Neural cell (in vitro differentiated cells): ENCODE measurements at regions not wholly inside any gene's neighbourhood (a gene's known extent, or its start where the extent isn't known, plus 50 kb on each side); places are given as distances from the start of the nearest gene placed in this dataset.

Experiments used
- H2AFZ ChIP-seq: fragments of 200-600, 300-800 bp; sonication (generic), shearing (Covaris generic); 2 replicates; pipeline ENCODE4 v1.6.0; 2014; ENCODE audit warnings: low read depth, mild to moderate bottlenecking, antibody characterized with exemption, low read length, moderate library complexity
- H3F3A ChIP-seq: fragments of 200-600 bp; shearing (Covaris generic); 2 replicates; pipeline ENCODE4 v1.6.1; 2016; ENCODE audit warnings: mild to moderate bottlenecking, moderate library complexity, mixed read lengths, antibody characterized with exemption, low read length; ENCODE audit not compliant: insufficient read depth, poor library complexity, severe bottlenecking
- H3K27ac ChIP-seq: fragments of 200-600, 300-800 bp; sonication (generic), shearing (Covaris generic); 2 replicates; pipeline ENCODE4 v1.5.1; 2014; ENCODE audit warnings: mild to moderate bottlenecking, low read length, moderate library complexity
- H3K27me3 ChIP-seq: fragments of 300-800, 200-600 bp; sonication (generic), shearing (Covaris generic); 2 replicates; pipeline ENCODE4 v1.6.0; 2014; ENCODE audit warnings: mild to moderate bottlenecking, low read depth, low read length, moderate library complexity; ENCODE audit not compliant: insufficient read depth
- H3K36me3 ChIP-seq: fragments of 300-800, 200-600 bp; sonication (generic), shearing (Covaris generic); 2 replicates; pipeline ENCODE4 v1.5.1; 2014; ENCODE audit warnings: mild to moderate bottlenecking, antibody characterized with exemption, low read length, moderate library complexity; ENCODE audit not compliant: insufficient read depth
- H3K4me2 ChIP-seq: fragments of 300-800, 200-600 bp; sonication (generic), shearing (Covaris generic); 2 replicates; pipeline ENCODE4 v1.6.0; 2014; ENCODE audit warnings: mild to moderate bottlenecking, low read length
- H3K4me3 ChIP-seq: fragments of 300-800, 200-600 bp; sonication (generic), shearing (Covaris generic); 2 replicates; pipeline ENCODE4 v1.5.1; 2014; ENCODE audit warnings: mild to moderate bottlenecking, low read length, moderate library complexity
- H3K79me2 ChIP-seq: fragments of 200-600 bp; shearing (Covaris generic); replicated peaks from 2 replicates; pipeline ENCODE4 v1.6.0; 2014; ENCODE audit warnings: mild to moderate bottlenecking, low read length, moderate library complexity; ENCODE audit not compliant: insufficient read depth
- H3K9ac ChIP-seq: fragments of 300-800, 200-600 bp; sonication (generic), shearing (Covaris generic); 2 replicates; pipeline ENCODE4 v1.6.1; 2016; ENCODE audit warnings: mild to moderate bottlenecking, low read length, mixed read lengths
- H3K9me2 ChIP-seq: fragments of 200-600 bp; shearing (Covaris generic); 2 replicates; pipeline ENCODE4 v1.6.1; 2016; ENCODE audit warnings: mild to moderate bottlenecking, low read length, mixed read lengths; ENCODE audit not compliant: insufficient read depth
- H3K9me3 ChIP-seq: fragments of 200-600, 300-800 bp; sonication (generic), shearing (Covaris generic); 2 replicates; pipeline ENCODE4 v1.6.1; 2016; ENCODE audit warnings: mild to moderate bottlenecking, mixed run types, low read length, moderate library complexity, mixed read lengths
- H4K20me1 ChIP-seq: fragments of 200-600 bp; shearing (Covaris generic); 2 replicates; pipeline ENCODE4 v1.6.1; 2016; ENCODE audit warnings: mild to moderate bottlenecking, mixed run types; ENCODE audit not compliant: insufficient read depth
- EP300 ChIP-seq: fragments of 450-650 bp; conservative IDR thresholded peaks from 2 replicates; pipeline ENCODE4 v1.6.1; 2014; ENCODE audit warnings: antibody characterized with exemption, mild to moderate bottlenecking, moderate library complexity; ENCODE audit not compliant: poor library complexity, severe bottlenecking
- EZH2 ChIP-seq: fragments of 200-600, 300-800 bp; shearing (Covaris generic), sonication (generic); IDR thresholded peaks from 2 replicates; pipeline ENCODE4 v1.6.1; 2014; ENCODE audit warnings: antibody characterized with exemption, low read length, borderline replicate concordance, mild to moderate bottlenecking; ENCODE audit not compliant: insufficient read depth, poor library complexity, severe bottlenecking
- MXI1 ChIP-seq: fragments of 450-650 bp; conservative IDR thresholded peaks from 2 replicates; pipeline ENCODE4 v1.6.1; 2014; ENCODE audit warnings: antibody characterized with exemption, mild to moderate bottlenecking; ENCODE audit not compliant: poor library complexity, severe bottlenecking
- POLR2AphosphoS5 ChIP-seq: IDR thresholded peaks from 2 replicates; pipeline ENCODE4 v1.6.1; 2012
- RAD21 ChIP-seq: fragments of 450-650 bp; conservative IDR thresholded peaks from 2 replicates; pipeline ENCODE4 v1.6.1; 2014; ENCODE audit warnings: antibody characterized with exemption, mild to moderate bottlenecking, moderate library complexity
- SMC3 ChIP-seq: fragments of 450-650 bp; conservative IDR thresholded peaks from 2 replicates; pipeline ENCODE4 v1.6.1; 2014; ENCODE audit warnings: antibody characterized with exemption, mild to moderate bottlenecking, moderate library complexity; ENCODE audit not compliant: poor library complexity
- TAF1 ChIP-seq: IDR thresholded peaks from 2 replicates; pipeline ENCODE4 v1.6.1; 2012; ENCODE audit warnings: low read depth
- TF ChIP-seq, protein P1 (sequence below): IDR thresholded peaks from 2 replicates; pipeline ENCODE4 v1.6.1; 2012; ENCODE audit warnings: borderline replicate concordance
- TF ChIP-seq, protein P2 (sequence below): fragments of 450-650 bp; IDR thresholded peaks from 2 replicates; pipeline ENCODE4 v1.5.1; 2014; ENCODE audit warnings: antibody characterized with exemption, mild to moderate bottlenecking, moderate library complexity; ENCODE audit not compliant: poor library complexity, severe bottlenecking

DNA sequence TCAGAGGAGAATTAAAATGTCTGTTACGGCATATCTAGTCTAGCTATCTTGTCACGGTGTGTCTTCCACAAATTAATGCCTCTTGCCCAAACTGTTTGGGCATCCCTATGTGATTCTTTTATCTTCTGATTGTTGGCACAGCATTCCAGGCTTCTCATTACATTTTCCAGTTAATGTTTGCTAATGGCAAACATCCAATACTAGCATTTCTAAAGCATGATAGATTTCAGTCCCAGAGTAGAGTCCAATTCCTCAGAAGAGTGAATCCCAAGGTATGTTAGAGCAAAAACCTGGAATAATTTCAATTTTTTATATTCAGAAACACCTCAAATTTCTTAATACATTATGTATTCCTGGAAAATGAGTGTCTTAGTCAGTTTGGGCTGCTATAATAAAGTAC lies 684.5 kb upstream of the SLITRK1 start:
- Histone ChIP-seq H2AFZ (no peak overlapping the region), H3K79me2 (no peaks in the 10 kb centered on the region), H3K4me2 (no peak overlapping the region), H3K9me3 (no peaks in the 10 kb centered on the region), H3K9me2 (no peaks in the 10 kb centered on the region), H3K9ac (no peak overlapping the region), H3K27me3 (no peaks in the 10 kb centered on the region), H3F3A (no peaks in the 10 kb centered on the region), H4K20me1 (no peaks in the 10 kb centered on the region), H3K27ac (no peak overlapping the region), H3K4me3 (no peak overlapping the region), H3K36me3 (no peaks in the 10 kb centered on the region)
- TF ChIP-seq, protein P1, sequence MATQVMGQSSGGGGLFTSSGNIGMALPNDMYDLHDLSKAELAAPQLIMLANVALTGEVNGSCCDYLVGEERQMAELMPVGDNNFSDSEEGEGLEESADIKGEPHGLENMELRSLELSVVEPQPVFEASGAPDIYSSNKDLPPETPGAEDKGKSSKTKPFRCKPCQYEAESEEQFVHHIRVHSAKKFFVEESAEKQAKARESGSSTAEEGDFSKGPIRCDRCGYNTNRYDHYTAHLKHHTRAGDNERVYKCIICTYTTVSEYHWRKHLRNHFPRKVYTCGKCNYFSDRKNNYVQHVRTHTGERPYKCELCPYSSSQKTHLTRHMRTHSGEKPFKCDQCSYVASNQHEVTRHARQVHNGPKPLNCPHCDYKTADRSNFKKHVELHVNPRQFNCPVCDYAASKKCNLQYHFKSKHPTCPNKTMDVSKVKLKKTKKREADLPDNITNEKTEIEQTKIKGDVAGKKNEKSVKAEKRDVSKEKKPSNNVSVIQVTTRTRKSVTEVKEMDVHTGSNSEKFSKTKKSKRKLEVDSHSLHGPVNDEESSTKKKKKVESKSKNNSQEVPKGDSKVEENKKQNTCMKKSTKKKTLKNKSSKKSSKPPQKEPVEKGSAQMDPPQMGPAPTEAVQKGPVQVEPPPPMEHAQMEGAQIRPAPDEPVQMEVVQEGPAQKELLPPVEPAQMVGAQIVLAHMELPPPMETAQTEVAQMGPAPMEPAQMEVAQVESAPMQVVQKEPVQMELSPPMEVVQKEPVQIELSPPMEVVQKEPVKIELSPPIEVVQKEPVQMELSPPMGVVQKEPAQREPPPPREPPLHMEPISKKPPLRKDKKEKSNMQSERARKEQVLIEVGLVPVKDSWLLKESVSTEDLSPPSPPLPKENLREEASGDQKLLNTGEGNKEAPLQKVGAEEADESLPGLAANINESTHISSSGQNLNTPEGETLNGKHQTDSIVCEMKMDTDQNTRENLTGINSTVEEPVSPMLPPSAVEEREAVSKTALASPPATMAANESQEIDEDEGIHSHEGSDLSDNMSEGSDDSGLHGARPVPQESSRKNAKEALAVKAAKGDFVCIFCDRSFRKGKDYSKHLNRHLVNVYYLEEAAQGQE, result no peak
- TF ChIP-seq, protein P2, sequence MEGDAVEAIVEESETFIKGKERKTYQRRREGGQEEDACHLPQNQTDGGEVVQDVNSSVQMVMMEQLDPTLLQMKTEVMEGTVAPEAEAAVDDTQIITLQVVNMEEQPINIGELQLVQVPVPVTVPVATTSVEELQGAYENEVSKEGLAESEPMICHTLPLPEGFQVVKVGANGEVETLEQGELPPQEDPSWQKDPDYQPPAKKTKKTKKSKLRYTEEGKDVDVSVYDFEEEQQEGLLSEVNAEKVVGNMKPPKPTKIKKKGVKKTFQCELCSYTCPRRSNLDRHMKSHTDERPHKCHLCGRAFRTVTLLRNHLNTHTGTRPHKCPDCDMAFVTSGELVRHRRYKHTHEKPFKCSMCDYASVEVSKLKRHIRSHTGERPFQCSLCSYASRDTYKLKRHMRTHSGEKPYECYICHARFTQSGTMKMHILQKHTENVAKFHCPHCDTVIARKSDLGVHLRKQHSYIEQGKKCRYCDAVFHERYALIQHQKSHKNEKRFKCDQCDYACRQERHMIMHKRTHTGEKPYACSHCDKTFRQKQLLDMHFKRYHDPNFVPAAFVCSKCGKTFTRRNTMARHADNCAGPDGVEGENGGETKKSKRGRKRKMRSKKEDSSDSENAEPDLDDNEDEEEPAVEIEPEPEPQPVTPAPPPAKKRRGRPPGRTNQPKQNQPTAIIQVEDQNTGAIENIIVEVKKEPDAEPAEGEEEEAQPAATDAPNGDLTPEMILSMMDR, result no peak
- no peak for TF ChIP-seq RAD21

DNA sequence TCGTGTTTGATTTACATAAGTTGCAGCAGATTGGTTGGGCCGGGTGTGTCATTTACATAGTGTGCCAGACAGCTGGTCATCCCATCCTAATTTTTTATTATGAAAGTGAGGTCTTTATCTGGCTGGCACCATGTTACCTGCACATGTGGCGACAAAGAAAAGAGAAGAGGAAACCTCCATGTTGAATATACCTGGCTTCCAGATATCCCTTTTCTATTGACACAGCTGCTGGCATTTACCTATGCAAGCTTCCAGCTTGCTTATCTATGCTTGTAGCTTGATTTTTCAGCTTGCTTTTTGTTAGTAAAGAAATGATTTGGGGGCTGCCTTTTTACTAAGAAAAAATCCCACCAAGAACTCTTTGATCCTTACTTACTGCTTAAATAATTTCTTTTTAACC lies 681.3 kb upstream of the SLITRK1 start:
- no peak overlapping the region for H3K9ac ChIP-seq
- no peaks in the 10 kb centered on the region for H3K9me2 ChIP-seq
- H3F3A ChIP-seq, result no peaks in the 10 kb centered on the region
- no peak overlapping the region for H3K4me2 ChIP-seq
- H3K27ac ChIP-seq, result no peak overlapping the region
- H3K36me3 ChIP-seq, result no peaks in the 10 kb centered on the region
- no peaks in the 10 kb centered on the region for H3K9me3 ChIP-seq
- H2AFZ ChIP-seq, result no peak overlapping the region
- H3K4me3 ChIP-seq, result no peak overlapping the region
- no peaks in the 10 kb centered on the region for H4K20me1 ChIP-seq
- H3K27me3 ChIP-seq, result no peaks in the 10 kb centered on the region
- TF ChIP-seq EZH2, result no peak
- no peak for TF ChIP-seq POLR2AphosphoS5
- TF ChIP-seq, protein P1, result no peak
- TF ChIP-seq MXI1, result no peak
- no peak for TF ChIP-seq SMC3
- TF ChIP-seq, protein P2, result no peak
- TF ChIP-seq EP300, result no peak
- no peak for TF ChIP-seq TAF1
- TF ChIP-seq RAD21, result no peak
- no peaks in the 10 kb centered on the region for H3K79me2 ChIP-seq
